Activated T-cell treated with anti-CD3 and anti-CD28 coated beads, Interleukin-2, amount 50 U/mL, for 24 hours (primary cell): ENCODE measurements at regions not wholly inside any gene's neighbourhood (a gene's known extent, or its start where the extent isn't known, plus 50 kb on each side); places are given as distances from the start of the nearest gene placed in this dataset.

Source experiments
- DNase-seq: peaks from one replicate; pipeline ENCODE4 v3.0.0-alpha.2; 2020
- H3K27ac Mint-ChIP-seq: 2 replicates; pipeline ENCODE4 v1.8.0; 2020; ENCODE audit warnings: mild to moderate bottlenecking, mixed read lengths
- H3K27me3 Mint-ChIP-seq: 2 replicates; pipeline ENCODE4 v1.8.0; 2020; ENCODE audit warnings: mixed read lengths
- H3K36me3 Mint-ChIP-seq: 2 replicates; pipeline ENCODE4 v1.8.0; 2020; ENCODE audit warnings: low read depth, mixed read lengths
- H3K4me1 Mint-ChIP-seq: 2 replicates; pipeline ENCODE4 v1.8.0; 2020; ENCODE audit warnings: low read depth, mixed read lengths
- H3K4me3 Mint-ChIP-seq: 2 replicates; pipeline ENCODE4 v1.8.0; 2020; ENCODE audit warnings: mild to moderate bottlenecking, moderate library complexity, mixed read lengths
- H3K9me3 Mint-ChIP-seq: 2 replicates; pipeline ENCODE4 v1.8.0; 2020; ENCODE audit warnings: mixed read lengths

- Mint-ChIP-seq H3K4me3 (no peak overlapping the region), H3K27ac (no peak overlapping the region), H3K36me3 (no peaks in the 10 kb centered on the region), H3K27me3 (no peaks in the 10 kb centered on the region), H3K4me1 (no peaks in the 10 kb centered on the region), H3K9me3 (no peaks in the 10 kb centered on the region)
- DNase-seq = no peak
Measured at GRCh38 chr9:8088477-8088876, 288.9 kb upstream of the DMAC1 start.

- DNase-seq = no peak
- Mint-ChIP-seq H3K27ac (no peak overlapping the region), H3K27me3 (peaks cover 4% of the 10 kb centered on the region), H3K36me3 (no peaks in the 10 kb centered on the region), H3K4me3 (no peak overlapping the region), H3K4me1 (no peaks in the 10 kb centered on the region), H3K9me3 (peaks cover 8% of the 10 kb centered on the region)
Measured at GRCh38 chr9:8085986-8086385, 286.4 kb upstream of the DMAC1 start.

- peaks cover 4% of the 10 kb centered on the region for H3K27me3 Mint-ChIP-seq
- H3K4me3 Mint-ChIP-seq = no peak overlapping the region
- no peaks in the 10 kb centered on the region for H3K4me1 Mint-ChIP-seq
Measured at GRCh38 chr9:8078641-8079140, 279.1 kb upstream of the DMAC1 start.

GRCh38 chr9:8074713-8075286 lies 275.2 kb upstream of the DMAC1 start:
- Mint-ChIP-seq H3K4me3 (no peak overlapping the region), H3K27me3 (no peaks in the 10 kb centered on the region), H3K27ac (no peak overlapping the region), H3K4me1 (no peaks in the 10 kb centered on the region), H3K9me3 (no peaks in the 10 kb centered on the region), H3K36me3 (no peaks in the 10 kb centered on the region)
- DNase-seq = no peak

More at GRCh38 chr9:8078641-8079140, 279.1 kb upstream of the DMAC1 start:
- H3K36me3 Mint-ChIP-seq = no peaks in the 10 kb centered on the region
- DNase-seq = no peak
- peaks cover 10% of the 10 kb centered on the region for H3K9me3 Mint-ChIP-seq
- H3K27ac Mint-ChIP-seq = no peak overlapping the region

GRCh38 chr9:8071445-8071798 lies 271.8 kb upstream of the DMAC1 start:
- H3K36me3 Mint-ChIP-seq = no peaks in the 10 kb centered on the region
- no peak for DNase-seq
- peaks cover 2% of the 10 kb centered on the region for H3K9me3 Mint-ChIP-seq
- H3K27me3 Mint-ChIP-seq = peaks cover 6% of the 10 kb centered on the region
- H3K27ac Mint-ChIP-seq = no peak overlapping the region
- no peak overlapping the region for H3K4me3 Mint-ChIP-seq
- no peaks in the 10 kb centered on the region for H3K4me1 Mint-ChIP-seq

GRCh38 chr9:8070779-8071444 lies 271.3 kb upstream of the DMAC1 start:
- Mint-ChIP-seq H3K4me1 (no peaks in the 10 kb centered on the region), H3K9me3 (peaks cover 2% of the 10 kb centered on the region), H3K36me3 (no peaks in the 10 kb centered on the region), H3K4me3 (no peak overlapping the region), H3K27me3 (peaks cover 6% of the 10 kb centered on the region), H3K27ac (no peak overlapping the region)
- DNase-seq = no peak

GRCh38 chr9:8062459-8062858 lies 262.9 kb upstream of the DMAC1 start:
- DNase-seq = no peak
- Mint-ChIP-seq H3K27me3 (no peaks in the 10 kb centered on the region), H3K36me3 (no peaks in the 10 kb centered on the region), H3K27ac (no peak overlapping the region), H3K9me3 (peaks cover 7% of the 10 kb centered on the region), H3K4me3 (no peak overlapping the region), H3K4me1 (peaks cover 6% of the 10 kb centered on the region)

GRCh38 chr9:8053501-8053900 lies 253.9 kb upstream of the DMAC1 start:
- H3K4me3 Mint-ChIP-seq = no peak overlapping the region
- H3K27me3 Mint-ChIP-seq = no peaks in the 10 kb centered on the region
- peaks cover 30% of the 10 kb centered on the region for H3K9me3 Mint-ChIP-seq
- no peak overlapping the region for H3K27ac Mint-ChIP-seq
- H3K36me3 Mint-ChIP-seq = no peaks in the 10 kb centered on the region
- no peak for DNase-seq
- H3K4me1 Mint-ChIP-seq = no peaks in the 10 kb centered on the region

GRCh38 chr9:8052991-8053390 lies 253.4 kb upstream of the DMAC1 start:
- Mint-ChIP-seq H3K4me1 (no peaks in the 10 kb centered on the region), H3K27me3 (no peaks in the 10 kb centered on the region), H3K4me3 (no peak overlapping the region), H3K36me3 (no peaks in the 10 kb centered on the region), H3K27ac (no peak overlapping the region), H3K9me3 (peaks cover 34% of the 10 kb centered on the region)
- DNase-seq = peak; percentile 21

GRCh38 chr9:8037745-8038144 lies 238.2 kb upstream of the DMAC1 start:
- DNase-seq = no peak
- Mint-ChIP-seq H3K4me1 (no peaks in the 10 kb centered on the region), H3K27ac (no peak overlapping the region), H3K27me3 (no peaks in the 10 kb centered on the region), H3K36me3 (peaks cover 2% of the 10 kb centered on the region), H3K9me3 (peaks cover 27% of the 10 kb centered on the region), H3K4me3 (no peak overlapping the region)

GRCh38 chr9:8036914-8037524 lies 237.4 kb upstream of the DMAC1 start:
- Mint-ChIP-seq H3K27ac (no peak overlapping the region), H3K27me3 (no peaks in the 10 kb centered on the region), H3K4me1 (no peaks in the 10 kb centered on the region), H3K4me3 (no peak overlapping the region), H3K36me3 (peaks cover 2% of the 10 kb centered on the region), H3K9me3 (peaks cover 26% of the 10 kb centered on the region)
- no peak for DNase-seq

- DNase-seq = no peak
- no peak overlapping the region for H3K4me3 Mint-ChIP-seq
- H3K27me3 Mint-ChIP-seq = peaks cover 2% of the 10 kb centered on the region
- H3K27ac Mint-ChIP-seq = no peak overlapping the region
- peaks cover 2% of the 10 kb centered on the region for H3K4me1 Mint-ChIP-seq
- peaks cover 13% of the 10 kb centered on the region for H3K9me3 Mint-ChIP-seq
- H3K36me3 Mint-ChIP-seq = peaks cover 2% of the 10 kb centered on the region
Measured at GRCh38 chr9:8033794-8034193, 234.2 kb upstream of the DMAC1 start.

- Mint-ChIP-seq H3K9me3 (no peaks in the 10 kb centered on the region), H3K4me3 (no peak overlapping the region), H3K36me3 (no peaks in the 10 kb centered on the region), H3K4me1 (peaks cover 2% of the 10 kb centered on the region), H3K27me3 (peaks cover 2% of the 10 kb centered on the region), H3K27ac (no peak overlapping the region)
- no peak for DNase-seq
Measured at GRCh38 chr9:8030095-8030494, 230.5 kb upstream of the DMAC1 start.

- H3K4me1 Mint-ChIP-seq = peaks cover 2% of the 10 kb centered on the region
- H3K27ac Mint-ChIP-seq = no peak overlapping the region
- no peak for DNase-seq
- no peak overlapping the region for H3K4me3 Mint-ChIP-seq
- H3K9me3 Mint-ChIP-seq = peaks cover 3% of the 10 kb centered on the region
- peaks cover 2% of the 10 kb centered on the region for H3K27me3 Mint-ChIP-seq
- no peaks in the 10 kb centered on the region for H3K36me3 Mint-ChIP-seq
Measured at GRCh38 chr9:8027351-8027750, 227.8 kb upstream of the DMAC1 start.

- no peaks in the 10 kb centered on the region for H3K36me3 Mint-ChIP-seq
- no peaks in the 10 kb centered on the region for H3K4me1 Mint-ChIP-seq
- H3K4me3 Mint-ChIP-seq = no peak overlapping the region
- no peak for DNase-seq
- H3K27ac Mint-ChIP-seq = no peak overlapping the region
- H3K27me3 Mint-ChIP-seq = peaks cover 2% of the 10 kb centered on the region
- H3K9me3 Mint-ChIP-seq = peaks cover 6% of the 10 kb centered on the region
Measured at GRCh38 chr9:8025551-8025950, 226.0 kb upstream of the DMAC1 start.
